Panc1 (cell line): ENCODE measurements at regions not wholly inside any gene's neighbourhood (a gene's known extent, or its start where the extent isn't known, plus 50 kb on each side); places are given as distances from the start of the nearest gene placed in this dataset.

Source experiments
- ATAC-seq: fragments of 200-7000 bp; cut with Tn5 transposase; 2 replicates; pipeline ENCODE4 v1.9.1; 2020; ENCODE audit warnings: mild to moderate bottlenecking, moderate library complexity
- BruUV-seq: library from RNA; stranded (reverse); fragments of 400-500 nt; replicated peaks from 2 replicates; lab custom pipeline; 2021; lab: Mats Ljungman, UMichigan
- CTCF ChIA-PET: fragments of 300-600 bp; sonication (Branson Sonifier 250); formaldehyde crosslinking; loops from one replicate; lab custom pipeline; 2022; ENCODE audit warnings: antibody characterized with exemption; lab: Charles Lee
- POLR2A ChIA-PET: fragments of 300-600 bp; sonication (Branson Sonifier 250); formaldehyde crosslinking; loops from one replicate; lab custom pipeline; 2022; ENCODE audit warnings: antibody characterized with exemption; lab: Charles Lee
- DNase-seq: peaks from one replicate; pipeline ENCODE4 v3.0.0-alpha.2; 2010; ENCODE audit warnings: low read depth, low spot score
- H3K27ac ChIP-seq: 2 replicates; pipeline ENCODE4 v1.5.1; 2011; ENCODE audit warnings: mild to moderate bottlenecking, low read length, inconsistent platforms
- H3K27me3 ChIP-seq: fragments of 200-500 bp; sonication (Bioruptor generic); 2 replicates; pipeline ENCODE4 v1.6.0; 2014; ENCODE audit warnings: low read length, inconsistent platforms; ENCODE audit not compliant: control insufficient read depth, insufficient read depth
- H3K36me3 ChIP-seq: fragments of 200-500 bp; sonication (Bioruptor generic); 2 replicates; pipeline ENCODE4 v1.5.1; 2014; ENCODE audit warnings: inconsistent platforms, mild to moderate bottlenecking, low read length, moderate library complexity; ENCODE audit not compliant: control insufficient read depth, insufficient read depth
- H3K4me1 ChIP-seq: 2 replicates; pipeline ENCODE4 v1.5.1; 2011; ENCODE audit warnings: inconsistent platforms, mild to moderate bottlenecking, low read length, moderate library complexity; ENCODE audit not compliant: control insufficient read depth, insufficient read depth
- H3K4me3 ChIP-seq, 2 experiments: 2 replicates each; pipeline ENCODE4 v1.5.1; 2011 to 2012; ENCODE audit warnings: low read depth in 2 of 2, low read length in 2 of 2, mild to moderate bottlenecking in 2 of 2, inconsistent platforms in 1 of 2, moderate library complexity in 1 of 2
- H3K9me3 ChIP-seq: fragments of 200-500 bp; sonication (Bioruptor generic); 2 replicates; pipeline ENCODE4 v1.5.1; 2014; ENCODE audit warnings: low read depth, mild to moderate bottlenecking, inconsistent platforms, low read length, moderate library complexity; ENCODE audit not compliant: control insufficient read depth, insufficient read depth
- CTCF ChIP-seq: fragments of 450-650 bp; IDR thresholded peaks from 2 replicates; pipeline ENCODE4 v1.5.1; 2017; ENCODE audit warnings: mild to moderate bottlenecking
- POLR2AphosphoS5 ChIP-seq: IDR thresholded peaks from 2 replicates; pipeline ENCODE4 v1.6.1; 2012; ENCODE audit warnings: mild to moderate bottlenecking, low read depth, low read length, moderate library complexity
- REST ChIP-seq, 2 experiments: IDR thresholded peaks; 2 replicates each; pipeline ENCODE4 v1.6.1; 2011 to 2012; ENCODE audit warnings: low read depth in 2 of 2, control low read depth in 1 of 2, low read length in 1 of 2, mild to moderate bottlenecking in 1 of 2, moderate library complexity in 1 of 2; ENCODE audit not compliant: insufficient read depth in 1 of 2
- SIN3A ChIP-seq: IDR thresholded peaks from 2 replicates; pipeline ENCODE4 v1.6.1; 2012; ENCODE audit warnings: low read depth, mild to moderate bottlenecking, low read length, moderate library complexity, borderline replicate concordance; ENCODE audit not compliant: insufficient read depth
- TCF7L2 ChIP-seq: IDR thresholded peaks from 2 replicates; pipeline ENCODE4 v1.6.1; 2011; ENCODE audit warnings: mild to moderate bottlenecking, low read depth, low read length, inconsistent platforms
- in situ Hi-C: cut with HindIII; loops from 2 replicates; pipeline ENCODE4 v1.10.0; 2016; ENCODE audit warnings: low sequenced_read_pairs, low pct_unique_long_range_greater_than_20kb
- intact Hi-C: fragments of 100-400 bp; cut with micrococcal nuclease; formaldehyde crosslinking; loops from one replicate; pipeline ENCODE4 v1.10.0; 2022; ENCODE audit not compliant: unreplicated experiment

GRCh38 chr6:135703621-135704020 is 147.9 kb upstream of the PDE7B start:
- no TSS peak for BruUV-seq
- H3K27ac ChIP-seq, result no peak overlapping the region
- no peaks in the 10 kb centered on the region for H3K4me1 ChIP-seq
- in situ Hi-C loops (no loop called here), intact Hi-C loops (no loop called here)
- no peaks in the 10 kb centered on the region for H3K27me3 ChIP-seq
- H3K36me3 ChIP-seq, result no peaks in the 10 kb centered on the region
- H3K4me3 ChIP-seq, result no peak overlapping the region
- DNase-seq (no peak), ATAC-seq (no peak)
- ChIA-PET CTCF (no interaction called here), POLR2A (no interaction called here)
- TF ChIP-seq CTCF, result no peak
- no peak for TF ChIP-seq SIN3A
- no peak for TF ChIP-seq REST (IDR thresholded peaks at IDR 0.05; ENCODE audit: insufficient read depth in 1 of 2, low read depth in 2 of 2, low read length in 1 of 2)
- TF ChIP-seq TCF7L2, result no peak
- TF ChIP-seq POLR2AphosphoS5, result no peak
- H3K9me3 ChIP-seq, result no peaks in the 10 kb centered on the region

GRCh38 chr6:135707426-135707825 is 144.1 kb upstream of the PDE7B start:
- Histone ChIP-seq H3K9me3 (no peaks in the 10 kb centered on the region), H3K27ac (no peak overlapping the region), H3K27me3 (no peaks in the 10 kb centered on the region), H3K36me3 (no peaks in the 10 kb centered on the region), H3K4me3 (no peak overlapping the region), H3K4me1 (no peaks in the 10 kb centered on the region)
- no peak for TF ChIP-seq SIN3A
- no peak for TF ChIP-seq CTCF
- TF ChIP-seq TCF7L2, result no peak
- TF ChIP-seq POLR2AphosphoS5, result no peak
- no peak for TF ChIP-seq REST (IDR thresholded peaks at IDR 0.05; ENCODE audit: insufficient read depth in 1 of 2, low read depth in 2 of 2, low read length in 1 of 2)
- no peak for ATAC-seq
- no peak for DNase-seq
- ChIA-PET CTCF (no interaction called here), POLR2A (no interaction called here)
- in situ Hi-C loops, result no loop called here
- intact Hi-C loops, result loop anchor here (5.0 kb wide), 1 partner anchor 155 kb away; no protein-coding TSS in a partner anchor
- no TSS peak for BruUV-seq
